ENCODE measurements at regions not wholly inside any gene's neighbourhood (a gene's known extent, or its start where the extent isn't known, plus 50 kb on each side); places are given as distances from the start of the nearest gene placed in this dataset.

GRCh38 chr13:44140146-44140545, 233.5 kb upstream of the SERP2 start:
- DNase-seq: peak; percentile 76
- H3K9ac ChIP-seq (ENCODE audit: low read depth in 2 of 2, low read length in 2 of 2): no peak overlapping the region

GRCh38 chr13:44140888-44141724, 232.5 kb upstream of the SERP2 start:
- Histone ChIP-seq H3K4me3 (peak overlapping the region; percentile 27), H3K27me3 (no peaks in the 10 kb centered on the region), H3K9ac (ENCODE audit: low read depth in 2 of 2, low read length in 2 of 2) (peak overlapping the region; percentile 60 to 89), H3K36me3 (no peaks in the 10 kb centered on the region), H3K4me1 (peaks cover 7% of the 10 kb centered on the region), H3K9me3 (no peaks in the 10 kb centered on the region), H3K27ac (peak overlapping the region; percentile 90)
- no peak for TF ChIP-seq CTCF (IDR thresholded peaks at IDR 0.05)
- intact Hi-C loops (cut with DNase I): no loop called here
- DNase-seq: peak; percentile 40

More at GRCh38 chr13:44140146-44140545, 233.5 kb upstream of the SERP2 start:
- no peak for TF ChIP-seq CTCF (IDR thresholded peaks at IDR 0.05)
- H3K36me3 ChIP-seq: no peaks in the 10 kb centered on the region
- H3K27me3 ChIP-seq: no peaks in the 10 kb centered on the region
- H3K4me1 ChIP-seq: peaks cover 7% of the 10 kb centered on the region
- H3K27ac ChIP-seq: peak overlapping the region; percentile 90
- intact Hi-C loops (cut with DNase I): no loop called here
- no peak overlapping the region for H3K4me3 ChIP-seq
- no peaks in the 10 kb centered on the region for H3K9me3 ChIP-seq

- DNase-seq: peak; percentile 97
- intact Hi-C loops (cut with DNase I): no loop called here
- H3K27me3 ChIP-seq: no peaks in the 10 kb centered on the region
- peak overlapping the region; percentile 90 for H3K27ac ChIP-seq
- H3K9ac ChIP-seq (ENCODE audit: low read depth in 2 of 2, low read length in 2 of 2): peak overlapping the region; percentile 76 to 93
- peak overlapping the region; percentile 39 for H3K4me3 ChIP-seq
- no peaks in the 10 kb centered on the region for H3K9me3 ChIP-seq
- H3K36me3 ChIP-seq: no peaks in the 10 kb centered on the region
- TF ChIP-seq CTCF (IDR thresholded peaks at IDR 0.05): no peak
- H3K4me1 ChIP-seq: peaks cover 7% of the 10 kb centered on the region
Observed at GRCh38 chr13:44141725-44142539, 231.7 kb upstream of the SERP2 start.

GRCh38 chr13:44142540-44142867, 231.1 kb upstream of the SERP2 start:
- no peaks in the 10 kb centered on the region for H3K36me3 ChIP-seq
- peak; percentile 32 for DNase-seq
- peak overlapping the region; percentile 39 for H3K4me3 ChIP-seq
- intact Hi-C loops (cut with DNase I): no loop called here
- no peak for TF ChIP-seq CTCF (IDR thresholded peaks at IDR 0.05)
- peaks cover 7% of the 10 kb centered on the region for H3K4me1 ChIP-seq
- H3K27me3 ChIP-seq: no peaks in the 10 kb centered on the region
- peak overlapping the region; percentile 76 to 93 for H3K9ac ChIP-seq (ENCODE audit: low read depth in 2 of 2, low read length in 2 of 2)
- no peaks in the 10 kb centered on the region for H3K9me3 ChIP-seq
- H3K27ac ChIP-seq: peak overlapping the region; percentile 68

- intact Hi-C loops (cut with DNase I): no loop called here
- Histone ChIP-seq H3K27ac (peak overlapping the region; percentile 68), H3K4me1 (peaks cover 7% of the 10 kb centered on the region), H3K36me3 (no peaks in the 10 kb centered on the region), H3K9me3 (no peaks in the 10 kb centered on the region), H3K4me3 (peak overlapping the region; percentile 39), H3K9ac (ENCODE audit: low read depth in 2 of 2, low read length in 2 of 2) (peak overlapping the region; percentile 76 to 93), H3K27me3 (no peaks in the 10 kb centered on the region)
- TF ChIP-seq CTCF (IDR thresholded peaks at IDR 0.05): no peak
- no peak for DNase-seq
Observed at GRCh38 chr13:44142941-44143665, 230.5 kb upstream of the SERP2 start.
